ENCODE measurements at regions not wholly inside any gene's neighbourhood (a gene's known extent, or its start where the extent isn't known, plus 50 kb on each side); places are given as distances from the start of the nearest gene placed in this dataset.

GRCh38 chr17:33628500-33629346 lies 335.6 kb upstream of the ASIC2 start:
- TF ChIP-seq, protein P1, sequence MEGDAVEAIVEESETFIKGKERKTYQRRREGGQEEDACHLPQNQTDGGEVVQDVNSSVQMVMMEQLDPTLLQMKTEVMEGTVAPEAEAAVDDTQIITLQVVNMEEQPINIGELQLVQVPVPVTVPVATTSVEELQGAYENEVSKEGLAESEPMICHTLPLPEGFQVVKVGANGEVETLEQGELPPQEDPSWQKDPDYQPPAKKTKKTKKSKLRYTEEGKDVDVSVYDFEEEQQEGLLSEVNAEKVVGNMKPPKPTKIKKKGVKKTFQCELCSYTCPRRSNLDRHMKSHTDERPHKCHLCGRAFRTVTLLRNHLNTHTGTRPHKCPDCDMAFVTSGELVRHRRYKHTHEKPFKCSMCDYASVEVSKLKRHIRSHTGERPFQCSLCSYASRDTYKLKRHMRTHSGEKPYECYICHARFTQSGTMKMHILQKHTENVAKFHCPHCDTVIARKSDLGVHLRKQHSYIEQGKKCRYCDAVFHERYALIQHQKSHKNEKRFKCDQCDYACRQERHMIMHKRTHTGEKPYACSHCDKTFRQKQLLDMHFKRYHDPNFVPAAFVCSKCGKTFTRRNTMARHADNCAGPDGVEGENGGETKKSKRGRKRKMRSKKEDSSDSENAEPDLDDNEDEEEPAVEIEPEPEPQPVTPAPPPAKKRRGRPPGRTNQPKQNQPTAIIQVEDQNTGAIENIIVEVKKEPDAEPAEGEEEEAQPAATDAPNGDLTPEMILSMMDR (IDR thresholded peaks at IDR 0.05) = no peak
- TF ChIP-seq EZH2 (IDR thresholded peaks at IDR 0.05; ENCODE audit: borderline replicate concordance, insufficient read depth, low read depth, low read length, poor library complexity, severe bottlenecking) = no peak
